Panc1 (cell line): ENCODE measurements at regions not wholly inside any gene's neighbourhood (a gene's known extent, or its start where the extent isn't known, plus 50 kb on each side); places are given as distances from the start of the nearest gene placed in this dataset.

Experiments used
- ATAC-seq: fragments of 200-7000 bp; cut with Tn5 transposase; 2 replicates; pipeline ENCODE4 v1.9.1; 2020; ENCODE audit warnings: mild to moderate bottlenecking, moderate library complexity
- BruUV-seq: library from RNA; stranded (reverse); fragments of 400-500 nt; replicated peaks from 2 replicates; lab custom pipeline; 2021; lab: Mats Ljungman, UMichigan
- CTCF ChIA-PET: fragments of 300-600 bp; sonication (Branson Sonifier 250); formaldehyde crosslinking; loops from one replicate; lab custom pipeline; 2022; ENCODE audit warnings: antibody characterized with exemption; lab: Charles Lee
- POLR2A ChIA-PET: fragments of 300-600 bp; sonication (Branson Sonifier 250); formaldehyde crosslinking; loops from one replicate; lab custom pipeline; 2022; ENCODE audit warnings: antibody characterized with exemption; lab: Charles Lee
- DNase-seq: peaks from one replicate; pipeline ENCODE4 v3.0.0-alpha.2; 2010; ENCODE audit warnings: low read depth, low spot score
- H3K27ac ChIP-seq: 2 replicates; pipeline ENCODE4 v1.5.1; 2011; ENCODE audit warnings: mild to moderate bottlenecking, low read length, inconsistent platforms
- H3K27me3 ChIP-seq: fragments of 200-500 bp; sonication (Bioruptor generic); 2 replicates; pipeline ENCODE4 v1.6.0; 2014; ENCODE audit warnings: low read length, inconsistent platforms; ENCODE audit not compliant: control insufficient read depth, insufficient read depth
- H3K36me3 ChIP-seq: fragments of 200-500 bp; sonication (Bioruptor generic); 2 replicates; pipeline ENCODE4 v1.5.1; 2014; ENCODE audit warnings: inconsistent platforms, mild to moderate bottlenecking, low read length, moderate library complexity; ENCODE audit not compliant: control insufficient read depth, insufficient read depth
- H3K4me1 ChIP-seq: 2 replicates; pipeline ENCODE4 v1.5.1; 2011; ENCODE audit warnings: inconsistent platforms, mild to moderate bottlenecking, low read length, moderate library complexity; ENCODE audit not compliant: control insufficient read depth, insufficient read depth
- H3K4me3 ChIP-seq, 2 experiments: 2 replicates each; pipeline ENCODE4 v1.5.1; 2011 to 2012; ENCODE audit warnings: low read depth in 2 of 2, low read length in 2 of 2, mild to moderate bottlenecking in 2 of 2, inconsistent platforms in 1 of 2, moderate library complexity in 1 of 2
- H3K9me3 ChIP-seq: fragments of 200-500 bp; sonication (Bioruptor generic); 2 replicates; pipeline ENCODE4 v1.5.1; 2014; ENCODE audit warnings: low read depth, mild to moderate bottlenecking, inconsistent platforms, low read length, moderate library complexity; ENCODE audit not compliant: control insufficient read depth, insufficient read depth
- POLR2AphosphoS5 ChIP-seq: IDR thresholded peaks from 2 replicates; pipeline ENCODE4 v1.6.1; 2012; ENCODE audit warnings: mild to moderate bottlenecking, low read depth, low read length, moderate library complexity
- SIN3A ChIP-seq: IDR thresholded peaks from 2 replicates; pipeline ENCODE4 v1.6.1; 2012; ENCODE audit warnings: low read depth, mild to moderate bottlenecking, low read length, moderate library complexity, borderline replicate concordance; ENCODE audit not compliant: insufficient read depth
- TCF7L2 ChIP-seq: IDR thresholded peaks from 2 replicates; pipeline ENCODE4 v1.6.1; 2011; ENCODE audit warnings: mild to moderate bottlenecking, low read depth, low read length, inconsistent platforms
- in situ Hi-C: cut with HindIII; loops from 2 replicates; pipeline ENCODE4 v1.10.0; 2016; ENCODE audit warnings: low sequenced_read_pairs, low pct_unique_long_range_greater_than_20kb
- intact Hi-C: fragments of 100-400 bp; cut with micrococcal nuclease; formaldehyde crosslinking; loops from one replicate; pipeline ENCODE4 v1.10.0; 2022; ENCODE audit not compliant: unreplicated experiment
- TF ChIP-seq, protein P1 (sequence below), 2 experiments: IDR thresholded peaks; 2 replicates each; pipeline ENCODE4 v1.6.1; 2011 to 2012; ENCODE audit warnings: low read depth in 2 of 2, control low read depth in 1 of 2, low read length in 1 of 2, mild to moderate bottlenecking in 1 of 2, moderate library complexity in 1 of 2; ENCODE audit not compliant: insufficient read depth in 1 of 2
- TF ChIP-seq, protein P2 (sequence below): fragments of 450-650 bp; IDR thresholded peaks from 2 replicates; pipeline ENCODE4 v1.5.1; 2017; ENCODE audit warnings: mild to moderate bottlenecking

- Histone ChIP-seq H3K36me3 (no peaks in the 10 kb centered on the region), H3K27me3 (no peaks in the 10 kb centered on the region), H3K4me1 (no peaks in the 10 kb centered on the region), H3K27ac (no peak overlapping the region), H3K9me3 (no peaks in the 10 kb centered on the region), H3K4me3 (no peak overlapping the region)
- DNase-seq (no peak), ATAC-seq (no peak)
- intact Hi-C loops, result no loop called here
- TF ChIP-seq TCF7L2 (no peak), POLR2AphosphoS5 (no peak), SIN3A (no peak)
- TF ChIP-seq, protein P1, sequence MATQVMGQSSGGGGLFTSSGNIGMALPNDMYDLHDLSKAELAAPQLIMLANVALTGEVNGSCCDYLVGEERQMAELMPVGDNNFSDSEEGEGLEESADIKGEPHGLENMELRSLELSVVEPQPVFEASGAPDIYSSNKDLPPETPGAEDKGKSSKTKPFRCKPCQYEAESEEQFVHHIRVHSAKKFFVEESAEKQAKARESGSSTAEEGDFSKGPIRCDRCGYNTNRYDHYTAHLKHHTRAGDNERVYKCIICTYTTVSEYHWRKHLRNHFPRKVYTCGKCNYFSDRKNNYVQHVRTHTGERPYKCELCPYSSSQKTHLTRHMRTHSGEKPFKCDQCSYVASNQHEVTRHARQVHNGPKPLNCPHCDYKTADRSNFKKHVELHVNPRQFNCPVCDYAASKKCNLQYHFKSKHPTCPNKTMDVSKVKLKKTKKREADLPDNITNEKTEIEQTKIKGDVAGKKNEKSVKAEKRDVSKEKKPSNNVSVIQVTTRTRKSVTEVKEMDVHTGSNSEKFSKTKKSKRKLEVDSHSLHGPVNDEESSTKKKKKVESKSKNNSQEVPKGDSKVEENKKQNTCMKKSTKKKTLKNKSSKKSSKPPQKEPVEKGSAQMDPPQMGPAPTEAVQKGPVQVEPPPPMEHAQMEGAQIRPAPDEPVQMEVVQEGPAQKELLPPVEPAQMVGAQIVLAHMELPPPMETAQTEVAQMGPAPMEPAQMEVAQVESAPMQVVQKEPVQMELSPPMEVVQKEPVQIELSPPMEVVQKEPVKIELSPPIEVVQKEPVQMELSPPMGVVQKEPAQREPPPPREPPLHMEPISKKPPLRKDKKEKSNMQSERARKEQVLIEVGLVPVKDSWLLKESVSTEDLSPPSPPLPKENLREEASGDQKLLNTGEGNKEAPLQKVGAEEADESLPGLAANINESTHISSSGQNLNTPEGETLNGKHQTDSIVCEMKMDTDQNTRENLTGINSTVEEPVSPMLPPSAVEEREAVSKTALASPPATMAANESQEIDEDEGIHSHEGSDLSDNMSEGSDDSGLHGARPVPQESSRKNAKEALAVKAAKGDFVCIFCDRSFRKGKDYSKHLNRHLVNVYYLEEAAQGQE (IDR thresholded peaks at IDR 0.05; ENCODE audit: insufficient read depth in 1 of 2, low read depth in 2 of 2, low read length in 1 of 2), result no peak
- TF ChIP-seq, protein P2, sequence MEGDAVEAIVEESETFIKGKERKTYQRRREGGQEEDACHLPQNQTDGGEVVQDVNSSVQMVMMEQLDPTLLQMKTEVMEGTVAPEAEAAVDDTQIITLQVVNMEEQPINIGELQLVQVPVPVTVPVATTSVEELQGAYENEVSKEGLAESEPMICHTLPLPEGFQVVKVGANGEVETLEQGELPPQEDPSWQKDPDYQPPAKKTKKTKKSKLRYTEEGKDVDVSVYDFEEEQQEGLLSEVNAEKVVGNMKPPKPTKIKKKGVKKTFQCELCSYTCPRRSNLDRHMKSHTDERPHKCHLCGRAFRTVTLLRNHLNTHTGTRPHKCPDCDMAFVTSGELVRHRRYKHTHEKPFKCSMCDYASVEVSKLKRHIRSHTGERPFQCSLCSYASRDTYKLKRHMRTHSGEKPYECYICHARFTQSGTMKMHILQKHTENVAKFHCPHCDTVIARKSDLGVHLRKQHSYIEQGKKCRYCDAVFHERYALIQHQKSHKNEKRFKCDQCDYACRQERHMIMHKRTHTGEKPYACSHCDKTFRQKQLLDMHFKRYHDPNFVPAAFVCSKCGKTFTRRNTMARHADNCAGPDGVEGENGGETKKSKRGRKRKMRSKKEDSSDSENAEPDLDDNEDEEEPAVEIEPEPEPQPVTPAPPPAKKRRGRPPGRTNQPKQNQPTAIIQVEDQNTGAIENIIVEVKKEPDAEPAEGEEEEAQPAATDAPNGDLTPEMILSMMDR, result no peak
- ChIA-PET CTCF (no interaction called here), POLR2A (no interaction called here)
- BruUV-seq, result no TSS peak
- in situ Hi-C loops, result no loop called here
Measured at GRCh38 chr3:83033133-83033532, 1271.7 kb upstream of the GBE1 start.

GRCh38 chr3:83023086-83023485 is 1261.6 kb upstream of the GBE1 start:
- intact Hi-C loops, result no loop called here
- ChIA-PET POLR2A (no interaction called here), CTCF (no interaction called here)

More at GRCh38 chr3:83023086-83023485, 1261.6 kb upstream of the GBE1 start:
- no peaks in the 10 kb centered on the region for H3K4me1 ChIP-seq
- no peaks in the 10 kb centered on the region for H3K27me3 ChIP-seq
- no peak for TF ChIP-seq POLR2AphosphoS5
- no peak for TF ChIP-seq TCF7L2
- TF ChIP-seq, protein P1 (IDR thresholded peaks at IDR 0.05; ENCODE audit: insufficient read depth in 1 of 2, low read depth in 2 of 2, low read length in 1 of 2), result no peak
- TF ChIP-seq, protein P2, result no peak
- TF ChIP-seq SIN3A, result no peak
- H3K36me3 ChIP-seq, result no peaks in the 10 kb centered on the region
- no peak overlapping the region for H3K4me3 ChIP-seq
- no peak for ATAC-seq
- no peak overlapping the region for H3K27ac ChIP-seq
- in situ Hi-C loops, result no loop called here
- no peaks in the 10 kb centered on the region for H3K9me3 ChIP-seq
- no TSS peak for BruUV-seq
- DNase-seq, result no peak
